ENCODE measurements at regions not wholly inside any gene's neighbourhood (a gene's known extent, or its start where the extent isn't known, plus 50 kb on each side); places are given as distances from the start of the nearest gene placed in this dataset.
A peak's percentile ranks its signal among the peaks of the same experiment; 100 is the strongest.
"Not testable (repeated sequence)": the region's sequence is repeated elsewhere in the genome, so short reads cannot be mapped to it uniquely, and the experiment has no call there.

DNA sequence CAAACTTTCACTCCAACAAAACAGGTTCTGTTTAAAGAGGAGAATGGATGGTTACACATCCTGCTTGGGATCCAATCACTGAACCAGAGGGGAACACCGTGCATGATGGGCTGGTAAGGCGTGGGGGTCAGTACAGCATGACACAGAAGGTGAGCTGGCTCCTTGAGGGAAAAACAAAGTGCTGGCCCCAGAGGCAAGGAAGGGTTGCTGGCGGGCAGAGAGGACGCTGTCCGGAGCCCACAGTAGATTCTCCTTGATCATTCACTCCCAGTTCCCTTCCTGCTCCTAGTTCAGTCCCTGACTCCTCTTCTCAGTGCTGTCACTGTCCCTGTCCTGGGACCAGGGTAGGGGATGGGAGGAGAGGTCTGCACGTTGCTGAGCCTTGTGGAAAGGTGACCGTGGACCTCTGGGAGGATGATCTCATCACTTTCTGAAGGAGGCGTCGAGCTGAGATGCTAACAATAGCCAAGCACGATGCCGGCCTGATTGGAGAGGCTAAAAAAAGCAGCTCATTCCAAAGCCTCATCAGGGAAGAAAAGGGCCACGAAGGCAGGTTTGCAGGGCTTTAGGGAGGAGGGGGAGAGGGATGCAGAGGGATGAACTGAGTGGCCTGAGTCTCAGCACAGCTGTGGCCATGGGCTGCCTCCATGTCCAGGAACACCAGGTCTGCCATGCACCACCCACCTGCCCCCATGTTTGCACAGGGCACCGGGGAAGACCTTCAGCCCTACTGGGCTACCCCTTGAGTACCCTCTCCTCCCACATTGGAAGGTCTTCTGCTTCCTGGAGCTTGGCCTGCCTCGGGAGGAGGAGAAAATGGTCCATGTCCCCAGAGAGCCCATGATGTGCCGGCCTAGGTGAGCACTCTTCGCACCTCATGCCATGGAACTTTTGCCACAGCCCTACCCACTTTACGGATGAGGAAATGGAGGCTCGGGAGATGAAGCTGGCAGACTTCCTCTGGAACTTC is 72.7 kb upstream of the RTL6 start:
- Histone ChIP-seq H3K36me3 (ENCODE audit: low read depth) (no peaks in the 10 kb centered on the region), H3K4me1 (ENCODE audit: low read depth) (no peaks in the 10 kb centered on the region), H3K4me3 (no peak overlapping the region), H3K9me3 (no peaks in the 10 kb centered on the region)
- ATAC-seq (no peak), DNase-seq (peak in 1 of 3 donors; percentile 22)
- intact Hi-C loops (cut with DNase I, micrococcal nuclease), result no loop called here
- TF ChIP-seq, protein P1, sequence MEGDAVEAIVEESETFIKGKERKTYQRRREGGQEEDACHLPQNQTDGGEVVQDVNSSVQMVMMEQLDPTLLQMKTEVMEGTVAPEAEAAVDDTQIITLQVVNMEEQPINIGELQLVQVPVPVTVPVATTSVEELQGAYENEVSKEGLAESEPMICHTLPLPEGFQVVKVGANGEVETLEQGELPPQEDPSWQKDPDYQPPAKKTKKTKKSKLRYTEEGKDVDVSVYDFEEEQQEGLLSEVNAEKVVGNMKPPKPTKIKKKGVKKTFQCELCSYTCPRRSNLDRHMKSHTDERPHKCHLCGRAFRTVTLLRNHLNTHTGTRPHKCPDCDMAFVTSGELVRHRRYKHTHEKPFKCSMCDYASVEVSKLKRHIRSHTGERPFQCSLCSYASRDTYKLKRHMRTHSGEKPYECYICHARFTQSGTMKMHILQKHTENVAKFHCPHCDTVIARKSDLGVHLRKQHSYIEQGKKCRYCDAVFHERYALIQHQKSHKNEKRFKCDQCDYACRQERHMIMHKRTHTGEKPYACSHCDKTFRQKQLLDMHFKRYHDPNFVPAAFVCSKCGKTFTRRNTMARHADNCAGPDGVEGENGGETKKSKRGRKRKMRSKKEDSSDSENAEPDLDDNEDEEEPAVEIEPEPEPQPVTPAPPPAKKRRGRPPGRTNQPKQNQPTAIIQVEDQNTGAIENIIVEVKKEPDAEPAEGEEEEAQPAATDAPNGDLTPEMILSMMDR (IDR thresholded peaks at IDR 0.05), result no peak

- H3K36me3 ChIP-seq (ENCODE audit: low read depth), result no peaks in the 10 kb centered on the region
- DNase-seq, result no peak
These were observed 71.5 kb upstream of the RTL6 start for GRCh38 chr22:44569561-44569991.

GRCh38 chr22:44567846-44568493 is 69.9 kb upstream of the RTL6 start:
- no peaks in the 10 kb centered on the region for H3K36me3 ChIP-seq (ENCODE audit: low read depth)
- no peak for ATAC-seq
- TF ChIP-seq, protein P1 (IDR thresholded peaks at IDR 0.05), result peak; percentile 31
- intact Hi-C loops (cut with DNase I, micrococcal nuclease), result no loop called here
- H3K9me3 ChIP-seq, result no peaks in the 10 kb centered on the region
- no peak overlapping the region for H3K4me3 ChIP-seq
- H3K4me1 ChIP-seq (ENCODE audit: low read depth), result no peaks in the 10 kb centered on the region
- DNase-seq, result peak; percentile 48 to 62 (median 51)

More at GRCh38 chr22:44569561-44569991, 71.5 kb upstream of the RTL6 start:
- TF ChIP-seq, protein P1 (IDR thresholded peaks at IDR 0.05), result no peak
- no peaks in the 10 kb centered on the region for H3K4me1 ChIP-seq (ENCODE audit: low read depth)
- H3K4me3 ChIP-seq, result no peak overlapping the region
- ATAC-seq, result no peak
- H3K9me3 ChIP-seq, result no peaks in the 10 kb centered on the region
- intact Hi-C loops (cut with DNase I, micrococcal nuclease), result no loop called here

GRCh38 chr22:44567378-44567841 is 69.4 kb upstream of the RTL6 start:
- peak in 1 of 3 donors; percentile 10 for DNase-seq
- H3K4me1 ChIP-seq (ENCODE audit: low read depth); H3K36me3 ChIP-seq (ENCODE audit: low read depth); ATAC-seq; intact Hi-C loops (cut with DNase I, micrococcal nuclease); H3K4me3 ChIP-seq; H3K9me3 ChIP-seq: not testable (repeated sequence)

DNA sequence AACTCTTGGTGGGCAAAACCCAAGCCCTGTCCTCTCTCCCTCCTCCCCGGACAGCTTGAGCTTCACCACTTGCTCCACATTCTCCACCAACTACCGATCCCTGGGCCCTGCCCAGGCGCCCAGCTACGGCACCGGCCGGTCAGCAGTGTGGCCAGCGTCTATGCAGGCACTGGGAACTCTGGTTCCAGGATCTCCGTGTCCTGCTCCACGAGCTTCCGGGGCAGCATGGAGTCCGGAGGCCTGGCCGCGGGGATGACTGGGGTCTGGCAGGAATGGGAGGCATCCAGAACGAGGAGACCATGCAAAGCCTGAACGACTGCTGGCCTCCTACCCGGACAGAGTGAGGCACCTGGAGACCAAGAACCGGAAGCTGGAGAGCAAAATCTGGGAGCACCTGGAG is 68.9 kb upstream of the RTL6 start:
- DNase-seq (peak in 1 of 3 donors; percentile 22), ATAC-seq (no peak)
- Histone ChIP-seq H3K36me3 (ENCODE audit: low read depth) (no peaks in the 10 kb centered on the region), H3K9me3 (no peaks in the 10 kb centered on the region), H3K4me3 (no peak overlapping the region), H3K4me1 (ENCODE audit: low read depth) (no peaks in the 10 kb centered on the region)
- TF ChIP-seq, protein P1 (IDR thresholded peaks at IDR 0.05), result no peak
- intact Hi-C loops (cut with DNase I, micrococcal nuclease), result no loop called here

DNA sequence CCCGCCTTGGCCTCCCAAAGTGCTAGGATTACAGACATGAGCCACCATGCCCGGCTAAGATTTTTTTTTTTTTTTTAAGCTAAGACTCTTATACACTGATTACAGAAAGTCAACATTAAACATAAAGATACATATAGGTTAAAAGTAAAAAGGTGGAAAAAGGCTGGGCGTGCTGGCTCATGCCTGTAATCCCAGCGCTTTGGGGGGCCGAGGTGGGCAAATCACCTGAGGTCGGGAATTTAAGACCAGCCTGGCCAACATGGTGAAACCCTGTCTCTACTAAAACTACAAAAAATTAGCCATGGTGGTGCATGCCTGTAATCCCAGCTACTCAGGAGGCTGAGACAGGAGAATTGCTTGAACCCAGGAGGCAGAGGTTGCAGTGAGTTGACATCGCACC is 64.6 kb upstream of the RTL6 start:
- intact Hi-C loops (cut with DNase I, micrococcal nuclease); DNase-seq; ATAC-seq: not testable (repeated sequence)

More for the DNA sequence above, 64.6 kb upstream of the RTL6 start:
- H3K9me3 ChIP-seq; H3K4me1 ChIP-seq (ENCODE audit: low read depth); H3K4me3 ChIP-seq; H3K36me3 ChIP-seq (ENCODE audit: low read depth): not testable (repeated sequence)
